KMS-11 (cell line): ENCODE measurements at regions not wholly inside any gene's neighbourhood (a gene's known extent, or its start where the extent isn't known, plus 50 kb on each side); places are given as distances from the start of the nearest gene placed in this dataset.

Source experiments
- H2AFZ ChIP-seq: fragments of 200-600 bp; sonication (generic); 2 replicates; pipeline ENCODE4 v1.6.1; 2016; ENCODE audit warnings: antibody characterized with exemption, mixed run types, low read depth
- H3K27ac ChIP-seq: fragments of 200-600 bp; sonication (generic); 2 replicates; pipeline ENCODE4 v1.6.1; 2016; ENCODE audit warnings: mild to moderate bottlenecking, mixed run types
- H3K27me3 ChIP-seq: fragments of 200-600 bp; sonication (generic); 2 replicates; pipeline ENCODE4 v1.6.1; 2017; ENCODE audit warnings: mild to moderate bottlenecking, low read depth, mixed run types, moderate library complexity; ENCODE audit not compliant: insufficient read depth
- H3K36me3 ChIP-seq: fragments of 200-600 bp; sonication (generic); 2 replicates; pipeline ENCODE4 v1.6.1; 2017; ENCODE audit warnings: mild to moderate bottlenecking, mixed run types; ENCODE audit not compliant: insufficient read depth
- H3K4me1 ChIP-seq: fragments of 200-600 bp; sonication (generic); 2 replicates; pipeline ENCODE4 v1.6.1; 2016; ENCODE audit warnings: mild to moderate bottlenecking, low read depth, mixed run types; ENCODE audit not compliant: poor library complexity, severe bottlenecking
- H3K4me2 ChIP-seq: fragments of 200-600 bp; sonication (generic); 2 replicates; pipeline ENCODE4 v1.7.0; 2016; ENCODE audit warnings: mild to moderate bottlenecking, mixed run types
- H3K4me3 ChIP-seq: fragments of 200-600 bp; sonication (generic); IDR thresholded peaks from 2 replicates; pipeline ENCODE4 v1.6.1; 2017; ENCODE audit warnings: low read depth, low read length, mixed read lengths; ENCODE audit not compliant: insufficient read depth
- H3K79me2 ChIP-seq: fragments of 200-600 bp; sonication (generic); 2 replicates; pipeline ENCODE4 v1.6.1; 2016; ENCODE audit warnings: low read depth, mixed run types; ENCODE audit not compliant: insufficient read depth
- H3K9ac ChIP-seq: fragments of 200-600 bp; sonication (generic); 2 replicates; pipeline ENCODE4 v1.6.1; 2016; ENCODE audit warnings: mild to moderate bottlenecking, mixed run types
- H4K20me1 ChIP-seq: fragments of 200-600 bp; sonication (generic); 2 replicates; pipeline ENCODE4 v1.6.1; 2016; ENCODE audit warnings: mild to moderate bottlenecking, mixed run types; ENCODE audit not compliant: insufficient read depth
- CTCF ChIP-seq: fragments of 200-600 bp; sonication (generic); conservative IDR thresholded peaks from 2 replicates; pipeline ENCODE4 v1.6.1; 2017; ENCODE audit warnings: low read depth, mild to moderate bottlenecking, antibody characterized with exemption, low read length, moderate library complexity, mixed read lengths

DNA sequence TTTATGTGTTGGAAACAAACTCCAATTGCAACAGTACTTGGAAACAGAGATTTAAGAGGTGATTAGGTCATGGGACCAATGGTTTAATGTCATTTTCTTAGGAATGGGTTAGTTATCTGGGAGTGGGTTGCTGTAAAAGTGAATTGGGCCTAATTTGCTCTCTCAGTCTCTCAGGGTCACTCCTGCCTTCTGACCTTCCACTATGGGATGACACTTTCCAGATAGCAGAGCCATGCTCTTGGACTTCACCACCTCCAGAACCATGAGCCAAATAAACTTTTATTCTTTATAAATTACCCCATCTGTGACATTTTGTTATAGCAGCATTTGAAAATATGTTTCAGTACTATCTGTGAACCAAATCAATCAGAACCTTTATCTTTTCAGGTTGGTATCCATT, 1509.1 kb downstream of the REEP3 start:
- Histone ChIP-seq H3K79me2 (no peaks in the 10 kb centered on the region), H3K9ac (no peak overlapping the region), H4K20me1 (no peaks in the 10 kb centered on the region), H3K4me3 (no peak overlapping the region), H3K27ac (no peak overlapping the region), H2AFZ (no peak overlapping the region), H3K4me1 (no peaks in the 10 kb centered on the region), H3K27me3 (no peaks in the 10 kb centered on the region), H3K36me3 (no peaks in the 10 kb centered on the region), H3K4me2 (no peak overlapping the region)
- no peak for TF ChIP-seq CTCF

GRCh38 chr10:65032867-65033769, 1511.9 kb downstream of the REEP3 start:
- H3K27me3 ChIP-seq, result no peaks in the 10 kb centered on the region
- no peak overlapping the region for H3K4me3 ChIP-seq
- H3K27ac ChIP-seq, result no peak overlapping the region
- no peak for TF ChIP-seq CTCF
- H3K4me1 ChIP-seq, result no peaks in the 10 kb centered on the region
- no peak overlapping the region for H3K9ac ChIP-seq
- no peak overlapping the region for H3K4me2 ChIP-seq
- no peaks in the 10 kb centered on the region for H4K20me1 ChIP-seq
- H3K36me3 ChIP-seq, result no peaks in the 10 kb centered on the region
- H2AFZ ChIP-seq, result no peak overlapping the region
- no peaks in the 10 kb centered on the region for H3K79me2 ChIP-seq

GRCh38 chr10:65033957-65034356, 1512.8 kb downstream of the REEP3 start:
- H3K79me2 ChIP-seq, result no peaks in the 10 kb centered on the region
- H3K27me3 ChIP-seq, result no peaks in the 10 kb centered on the region
- H3K27ac ChIP-seq, result no peak overlapping the region
- H4K20me1 ChIP-seq, result no peaks in the 10 kb centered on the region
- H3K4me3 ChIP-seq, result no peak overlapping the region
- H3K4me2 ChIP-seq, result no peak overlapping the region
- no peak overlapping the region for H2AFZ ChIP-seq
- no peaks in the 10 kb centered on the region for H3K36me3 ChIP-seq
- no peak overlapping the region for H3K9ac ChIP-seq
- no peaks in the 10 kb centered on the region for H3K4me1 ChIP-seq
- TF ChIP-seq CTCF, result no peak

DNA sequence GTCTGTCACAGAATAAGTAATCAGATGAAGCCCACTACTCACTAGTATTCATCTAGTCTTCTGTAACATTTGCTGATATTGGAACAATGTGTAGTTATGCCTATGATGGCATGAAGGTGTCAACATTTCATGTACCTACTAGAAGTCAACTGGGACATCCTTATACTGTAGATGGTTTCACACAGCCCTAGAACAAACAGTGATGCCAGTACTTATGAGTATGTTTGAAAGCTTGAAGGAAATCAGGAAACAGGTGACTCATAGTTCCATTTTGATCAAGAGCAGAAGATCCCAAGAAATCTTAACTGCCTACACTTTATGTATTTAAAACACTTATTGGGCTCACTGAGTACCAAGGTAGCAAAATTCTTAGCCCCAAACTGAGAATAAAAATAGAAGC, 1519.6 kb downstream of the REEP3 start:
- no peak for TF ChIP-seq CTCF
- no peaks in the 10 kb centered on the region for H3K79me2 ChIP-seq
- no peak overlapping the region for H3K9ac ChIP-seq
- no peaks in the 10 kb centered on the region for H3K27me3 ChIP-seq
- H3K4me1 ChIP-seq, result no peaks in the 10 kb centered on the region
- H2AFZ ChIP-seq, result no peak overlapping the region
- no peaks in the 10 kb centered on the region for H3K36me3 ChIP-seq
- no peak overlapping the region for H3K4me2 ChIP-seq
- H3K27ac ChIP-seq, result no peak overlapping the region
- H4K20me1 ChIP-seq, result no peaks in the 10 kb centered on the region
- H3K4me3 ChIP-seq, result no peak overlapping the region
